ENCODE measurements at regions not wholly inside any gene's neighbourhood (a gene's known extent, or its start where the extent isn't known, plus 50 kb on each side); places are given as distances from the start of the nearest gene placed in this dataset.

DNA sequence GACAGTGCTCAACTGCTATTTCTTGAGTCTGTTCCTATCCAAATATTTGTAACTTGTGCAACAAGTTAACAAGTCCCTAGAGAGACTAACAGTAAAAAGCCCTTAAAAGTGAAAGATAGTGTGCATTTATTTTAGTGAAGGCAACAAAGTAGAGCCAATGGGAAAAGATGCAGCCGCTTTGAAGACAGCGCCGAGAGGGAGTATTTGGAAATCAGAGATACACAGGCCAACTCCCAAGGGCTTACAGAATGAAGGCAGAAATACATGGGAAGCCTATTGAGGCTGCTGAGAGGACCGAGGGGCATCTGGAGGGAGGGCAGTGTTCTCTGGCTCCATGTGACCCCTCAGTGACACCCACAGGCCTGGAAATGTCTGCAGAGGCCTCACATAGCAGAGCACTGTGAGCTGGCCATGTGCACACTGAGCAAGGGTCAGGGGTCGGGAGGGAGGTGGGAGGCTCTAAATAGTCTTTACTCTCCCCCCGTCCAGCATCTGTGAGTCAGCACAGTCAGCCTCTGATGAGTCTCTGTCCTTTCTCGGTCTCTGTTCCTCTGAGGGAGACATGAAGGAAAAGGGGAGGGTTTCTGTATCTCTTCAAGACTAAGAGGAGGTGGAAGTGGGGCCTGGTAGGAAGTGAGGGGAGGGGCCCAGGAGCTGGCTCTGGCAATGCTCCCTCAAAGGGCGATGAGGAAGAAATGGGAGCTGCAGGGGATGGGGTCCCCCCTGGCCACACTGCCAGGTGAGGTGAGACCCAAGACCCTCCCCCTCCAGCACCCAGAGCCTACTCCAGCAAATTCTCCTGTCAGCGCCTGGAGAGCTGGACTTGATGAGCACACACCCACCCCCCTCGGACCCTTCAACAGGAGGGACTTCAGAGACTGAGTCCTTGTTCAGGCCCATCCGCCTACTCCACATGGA is 133.6 kb downstream of the SP3 start:
- DNase-seq: no peak

DNA sequence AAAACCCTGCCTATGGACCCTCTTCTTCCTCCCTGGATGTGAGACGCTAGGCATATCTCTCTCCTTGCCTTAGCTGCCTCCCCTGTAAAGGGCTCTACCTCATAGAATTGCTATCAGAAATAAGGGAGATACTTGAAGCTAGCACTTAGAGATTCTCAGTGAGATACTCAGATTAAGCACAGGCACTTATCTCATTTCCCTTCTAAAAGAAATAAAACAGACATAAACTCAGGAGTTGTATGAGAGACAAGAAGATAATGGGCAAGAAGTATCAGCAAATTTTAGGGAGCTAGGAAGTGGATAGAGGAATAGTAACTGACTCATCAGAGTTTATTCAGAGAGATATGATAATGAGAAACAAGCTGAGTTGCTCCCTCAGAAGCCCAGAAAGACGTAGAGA is 131.0 kb downstream of the SP3 start:
- DNase-seq: no peak

DNA sequence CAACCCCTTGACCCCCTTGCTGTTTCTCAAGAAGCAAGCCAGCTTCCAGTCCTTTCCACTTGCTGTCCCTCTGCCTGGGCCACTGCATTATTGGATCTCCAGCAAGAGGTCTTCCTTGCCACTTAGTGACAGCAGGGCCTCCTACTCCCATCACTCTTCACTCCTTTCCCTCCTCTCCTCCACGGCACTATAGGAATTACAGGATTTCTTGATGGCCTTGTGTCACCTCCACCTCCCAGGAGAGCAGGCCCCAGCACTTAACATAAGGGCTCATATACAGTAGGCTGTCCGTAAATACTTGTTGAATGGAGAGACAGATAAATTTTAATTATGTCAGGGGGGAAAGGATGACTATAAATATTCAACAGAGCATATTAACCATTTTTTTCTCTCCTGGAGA is 129.4 kb downstream of the SP3 start:
- no peak for DNase-seq

DNA sequence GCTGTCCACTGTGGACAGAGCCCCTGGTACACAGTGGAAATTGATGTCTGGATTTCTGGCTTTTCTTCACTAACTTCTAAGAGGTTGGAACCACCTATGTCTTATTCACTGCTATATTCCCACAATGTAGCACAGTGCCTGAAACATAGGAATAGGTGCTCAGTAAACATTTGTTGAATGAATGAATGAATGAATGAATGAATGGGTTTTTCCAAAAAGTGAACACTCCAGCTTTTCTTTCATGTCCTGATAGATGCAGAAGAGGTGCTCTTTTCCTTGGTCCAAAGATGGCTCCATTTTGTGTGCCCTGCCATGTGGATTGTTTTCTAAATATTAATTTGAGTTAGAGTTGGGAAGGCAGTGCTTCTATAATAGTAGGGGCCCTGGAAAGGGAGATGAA is 124.1 kb downstream of the SP3 start:
- DNase-seq: no peak

DNA sequence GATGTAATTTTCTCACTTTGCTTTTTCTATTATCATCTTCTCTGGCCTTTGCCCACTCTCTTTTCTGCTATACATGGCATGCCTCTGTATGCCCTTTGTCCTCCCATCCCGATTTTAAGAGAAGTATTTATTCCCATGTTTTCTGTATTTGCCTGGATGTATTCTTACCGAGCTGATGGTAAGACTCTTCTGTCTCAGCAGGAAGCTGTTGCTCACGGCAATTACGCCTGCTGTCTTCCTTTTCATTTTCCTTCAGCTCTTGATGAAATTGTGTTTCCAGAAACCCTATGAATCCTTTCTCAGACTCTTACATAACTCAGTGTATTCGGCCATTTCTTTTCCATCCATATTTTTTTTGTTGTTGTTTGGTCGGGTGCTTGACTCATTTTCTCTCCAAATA is 121.6 kb downstream of the SP3 start:
- DNase-seq: no peak

DNA sequence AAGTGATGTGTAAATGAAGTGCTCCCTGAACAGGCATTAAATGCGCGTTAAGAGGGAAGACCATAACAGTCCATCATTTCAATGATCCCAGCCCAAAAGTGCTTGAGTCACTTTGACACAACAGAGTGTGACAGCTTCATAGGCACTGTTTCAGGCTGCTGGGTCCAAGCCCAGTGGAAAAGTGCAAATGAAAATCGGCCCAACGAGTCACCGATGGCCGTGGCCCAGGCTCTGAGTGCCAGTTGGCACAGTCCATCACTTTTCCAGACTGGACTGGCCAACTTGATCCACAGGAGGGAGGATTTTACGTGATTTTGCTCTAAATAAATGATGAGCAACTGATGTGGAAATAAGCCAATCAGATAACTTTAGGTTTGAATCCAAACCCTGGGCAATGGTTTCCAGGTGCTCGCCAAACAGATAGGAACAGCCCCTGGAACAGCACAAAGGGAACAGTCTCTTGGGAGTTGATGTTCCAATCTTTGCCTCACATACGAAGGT is 114.0 kb downstream of the SP3 start:
- DNase-seq: no peak

DNA sequence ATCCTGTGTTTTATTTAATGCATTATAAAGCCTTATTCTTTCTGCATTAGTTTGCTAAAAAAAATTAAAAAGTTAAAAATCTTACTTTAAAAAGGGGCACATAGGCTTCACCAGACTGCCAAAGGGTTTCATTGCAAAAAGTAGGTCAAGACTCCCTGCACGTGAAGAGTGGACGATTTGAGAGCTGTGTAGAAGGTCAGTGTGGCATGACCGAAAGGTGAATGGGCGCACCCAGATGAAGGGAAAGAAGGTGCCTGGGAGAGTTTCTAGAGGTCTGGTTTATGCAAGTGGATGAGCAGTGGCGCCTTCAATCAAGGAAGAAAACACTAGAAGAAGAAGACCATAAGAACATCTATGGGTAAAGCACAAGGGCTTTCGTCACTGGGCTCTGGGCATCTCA is 111.0 kb downstream of the SP3 start:
- DNase-seq: no peak

DNA sequence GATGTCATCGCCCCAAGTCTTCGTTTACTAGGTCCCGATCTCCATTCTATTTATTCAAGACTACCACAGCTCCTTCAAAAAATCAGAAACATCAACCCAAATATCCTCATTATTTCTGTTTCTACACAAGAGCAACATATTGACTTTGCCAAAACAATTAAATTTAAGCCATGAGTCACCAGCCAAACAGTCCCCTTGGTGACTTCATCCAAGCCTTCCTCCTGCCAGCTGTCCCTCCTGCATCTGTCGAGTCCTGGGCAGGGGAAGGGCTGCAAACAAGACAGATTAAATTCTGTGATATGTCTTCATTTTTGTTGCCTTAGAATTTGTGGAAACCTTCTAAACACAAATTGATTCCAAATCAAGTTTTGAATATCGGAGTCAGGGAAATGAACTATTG is 110.3 kb downstream of the SP3 start:
- DNase-seq: no peak

DNA sequence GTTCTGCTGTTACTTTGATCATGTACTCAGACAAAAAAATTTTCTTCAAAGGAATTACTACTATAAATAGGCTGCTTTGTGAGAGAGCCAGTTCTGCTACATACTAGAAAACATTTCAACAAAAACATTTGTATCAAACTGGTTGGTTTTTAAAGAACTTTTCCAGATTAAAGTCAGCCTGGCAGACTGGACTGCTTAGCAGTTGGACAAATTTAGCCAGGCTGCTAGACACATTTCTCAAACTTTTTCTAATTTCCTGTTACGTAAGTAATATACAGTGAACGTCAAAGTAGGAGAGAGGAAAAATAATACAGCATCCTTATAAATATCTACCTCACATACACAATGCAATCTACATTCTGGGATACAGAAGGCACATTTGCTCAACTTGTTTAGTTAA is 109.5 kb downstream of the SP3 start:
- no peak for DNase-seq

Measured in stimulated activated CD4-positive, alpha-beta T cell treated with anti-CD3 and anti-CD28 coated beads, Interleukin-1b, Interleukin-23, amount 100 ng/mL, for 48 hours (primary cell).